ENCODE measurements at regions not wholly inside any gene's neighbourhood (a gene's known extent, or its start where the extent isn't known, plus 50 kb on each side); places are given as distances from the start of the nearest gene placed in this dataset.

DNA sequence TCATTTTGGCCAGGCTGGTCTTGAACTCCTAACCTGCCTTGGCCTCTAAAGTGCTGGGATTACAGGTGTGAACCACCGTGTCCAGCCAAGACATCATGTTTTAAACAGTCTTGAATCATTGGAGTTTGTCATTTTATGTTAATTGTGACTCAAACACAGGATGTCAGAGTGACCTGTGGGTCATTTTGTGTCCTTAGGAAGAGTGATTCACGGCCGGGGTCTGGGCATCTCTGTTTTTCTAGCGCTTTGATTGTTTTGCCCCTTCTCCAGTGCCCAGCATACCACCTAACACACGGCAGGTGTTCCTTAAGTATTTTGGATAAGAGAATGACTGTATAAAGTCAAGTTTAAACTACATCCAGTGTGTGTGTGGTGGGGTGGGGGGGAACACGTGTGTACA lies 183.7 kb upstream of the KLF6 start:
- dilution Hi-C loops (cut with MboI; ENCODE audit: extremely low pct_ligation_motif_present, low sequenced_read_pairs) (no loop called here), intact Hi-C loops (cut with micrococcal nuclease) (no loop called here)
- no peak overlapping the region for H3K4me3 ChIP-seq (replicated peaks in 1 of 3; ENCODE audit: insufficient read depth in 1 of 3, low read depth in 1 of 3, low read length in 3 of 3)
- no peak overlapping the region for H2AFZ ChIP-seq (ENCODE audit: low read depth, low read length)
- peak; percentile 45 for DNase-seq (ENCODE audit: low read depth, low spot score)
- no peaks in the 10 kb centered on the region for H3K9me1 ChIP-seq (replicated peaks; ENCODE audit: control insufficient read depth, extremely low read depth, insufficient read depth, low read length)
- no peaks in the 10 kb centered on the region for H3K36me3 ChIP-seq (ENCODE audit: control insufficient read depth in 2 of 2, extremely low read depth in 1 of 2, insufficient read depth in 2 of 2, low read length in 2 of 2)
- H3K4me1 ChIP-seq (ENCODE audit: control insufficient read depth, extremely low read depth, insufficient read depth, low read length), result peaks cover 16% of the 10 kb centered on the region
- no TSS peak for BruUV-seq (replicated peaks)
- no peaks in the 10 kb centered on the region for H3K27me3 ChIP-seq (ENCODE audit: control insufficient read depth in 2 of 2, insufficient read depth in 2 of 2, low read length in 2 of 2)
- CTCF ChIA-PET, result no interaction called here
- POLR2A ChIA-PET, result no interaction called here
- H3K79me2 ChIP-seq (ENCODE audit: control insufficient read depth, insufficient read depth, low read length), result no peaks in the 10 kb centered on the region
- peak; percentile 70 for FAIRE-seq
- no peaks in the 10 kb centered on the region for H4K20me1 ChIP-seq (replicated peaks; ENCODE audit: control insufficient read depth, extremely low read depth, insufficient read depth, low read length)
- H3K4me2 ChIP-seq (ENCODE audit: insufficient read depth, low read length), result peak overlapping the region; percentile 18
- no peak overlapping the region for H3K9ac ChIP-seq (replicated peaks; ENCODE audit: extremely low read depth, insufficient read depth, low read length)
- no peak for TF ChIP-seq EZH2 (IDR thresholded peaks at IDR 0.05; ENCODE audit: borderline replicate concordance, low read depth, low read length, severe bottlenecking)
- no peak for TF ChIP-seq MAX (IDR thresholded peaks at IDR 0.05; ENCODE audit: insufficient read depth, insufficient read length)
- peak; percentile 35 for TF ChIP-seq POLR2AphosphoS5 (IDR thresholded peaks at IDR 0.05; ENCODE audit: insufficient read depth, low read depth, low read length)
- no peak for TF ChIP-seq POLR2A (IDR thresholded peaks at IDR 0.05; ENCODE audit: low read depth, low read length)
- TF ChIP-seq GATA2 (IDR thresholded peaks at IDR 0.05; ENCODE audit: insufficient read depth, insufficient read length, low read depth, low read length), result peak; percentile 30
- TF ChIP-seq CTCF (IDR thresholded peaks at IDR 0.05; ENCODE audit: extremely low read depth in 1 of 2, insufficient read depth in 1 of 2, low read depth in 1 of 2, low read length in 2 of 2), result no peak
- no peak for TF ChIP-seq MYC (IDR thresholded peaks at IDR 0.05; ENCODE audit: low read depth, low read length)
- TF ChIP-seq FOS (IDR thresholded peaks at IDR 0.05; ENCODE audit: borderline replicate concordance, insufficient read depth, low read length), result peak; percentile 74
- peak; percentile 49 for TF ChIP-seq JUN (IDR thresholded peaks at IDR 0.05; ENCODE audit: borderline replicate concordance, insufficient read depth, insufficient read length, low read depth)
- H3K9me3 ChIP-seq (replicated peaks; ENCODE audit: control insufficient read depth, insufficient read depth, low read length), result no peaks in the 10 kb centered on the region
- no peak overlapping the region for H3K27ac ChIP-seq (ENCODE audit: insufficient read depth, low read depth, low read length)
